H1 (cell line): ENCODE measurements at regions not wholly inside any gene's neighbourhood (a gene's known extent, or its start where the extent isn't known, plus 50 kb on each side); places are given as distances from the start of the nearest gene placed in this dataset.

Source experiments
- CTCF ChIA-PET: fragments of 300-600 bp; sonication (Branson Sonifier 250); formaldehyde crosslinking; loops from one replicate; lab custom pipeline; 2021; ENCODE audit not compliant: partially characterized antibody; lab: Charles Lee
- POLR2A ChIA-PET: fragments of 300-600 bp; sonication (Branson Sonifier 250); formaldehyde crosslinking; loops from one replicate; lab custom pipeline; 2021; ENCODE audit warnings: inconsistent platforms; ENCODE audit not compliant: partially characterized antibody; lab: Charles Lee
- DNase-seq, 2 experiments: peaks; one replicate each; pipeline versions ENCODE4 v3.0.0 to v3.0.0-alpha.2; 2010 to 2022; ENCODE audit warnings: low spot score in 2 of 2, low read depth in 1 of 2, mixed read lengths in 1 of 2
- FAIRE-seq: peaks from 2 replicates; lab custom pipeline; 2011; peaks lifted over from hg19 to GRCh38; lab: Jason Lieb, UNC
- H2AFZ ChIP-seq: 2 replicates; pipeline ENCODE4 v1.8.1; 2012; ENCODE audit warnings: low read length, inconsistent platforms
- H2AK5ac ChIP-seq: 2 replicates; pipeline ENCODE4 v1.6.1; 2013; ENCODE audit warnings: low read depth, low read length
- H2BK120ac ChIP-seq: replicated peaks from 2 replicates; pipeline ENCODE3; 2013; ENCODE audit warnings: low read depth, low read length, inconsistent platforms
- H2BK12ac ChIP-seq: 2 replicates; pipeline ENCODE4 v1.6.1; 2013; ENCODE audit warnings: low read depth, low read length
- H2BK15ac ChIP-seq: 2 replicates; pipeline ENCODE4 v1.6.1; 2013; ENCODE audit warnings: low read length
- H2BK20ac ChIP-seq: 2 replicates; pipeline ENCODE4 v1.6.1; 2013; ENCODE audit warnings: low read length
- H2BK5ac ChIP-seq: 2 replicates; pipeline ENCODE4 v1.6.1; 2013; ENCODE audit warnings: low read depth, low read length
- H3K14ac ChIP-seq: 2 replicates; pipeline ENCODE4 v1.6.1; 2013; ENCODE audit warnings: inconsistent platforms; ENCODE audit not compliant: insufficient read length
- H3K18ac ChIP-seq: 2 replicates; pipeline ENCODE4 v1.6.1; 2013; ENCODE audit warnings: low read length; ENCODE audit errors: extremely low read depth
- H3K23ac ChIP-seq: 2 replicates; pipeline ENCODE4 v1.6.1; 2013; ENCODE audit warnings: inconsistent platforms; ENCODE audit not compliant: insufficient read length
- H3K23me2 ChIP-seq: 2 replicates; pipeline ENCODE4 v1.6.1; 2013; ENCODE audit warnings: low read depth, low read length
- H3K27ac ChIP-seq: 2 replicates; pipeline ENCODE4 v1.6.1; 2011; ENCODE audit warnings: low read depth, low read length, inconsistent platforms
- H3K27me3 ChIP-seq, 4 experiments: replicated peaks in 1 of 4; 1 replicate in 1 of 4; 2 replicates in 3 of 4; pipeline versions ENCODE4 v1.6.1 to v1.8.1; 2011 to 2013; ENCODE audit warnings: low read length in 3 of 4, mild to moderate bottlenecking in 3 of 4, inconsistent platforms in 2 of 4, mixed read lengths in 2 of 4, moderate library complexity in 1 of 4; ENCODE audit not compliant: control insufficient read depth in 3 of 4, insufficient read depth in 3 of 4; ENCODE audit errors: extremely low read depth in 1 of 4
- H3K36me3 ChIP-seq, 4 experiments: 2 replicates each; pipeline versions ENCODE4 v1.6.1 to v1.8.1; 2011 to 2013; ENCODE audit warnings: mild to moderate bottlenecking in 4 of 4, low read length in 3 of 4, moderate library complexity in 2 of 4, control low read depth in 1 of 4, inconsistent platforms in 1 of 4; ENCODE audit not compliant: insufficient read depth in 4 of 4, control insufficient read depth in 2 of 4
- H3K4ac ChIP-seq: replicated peaks from 2 replicates; pipeline ENCODE3; 2013; ENCODE audit warnings: low read length, low read depth, mixed read lengths, inconsistent platforms; ENCODE audit not compliant: insufficient read length
- H3K4me1 ChIP-seq, 4 experiments: replicated peaks in 1 of 4; 1 replicate in 1 of 4; 2 replicates in 3 of 4; pipeline versions ENCODE4 v1.6.1 to v1.8.1; 2011 to 2013; ENCODE audit warnings: low read length in 3 of 4, inconsistent platforms in 2 of 4, mixed read lengths in 1 of 4; ENCODE audit not compliant: insufficient read depth in 4 of 4, control insufficient read depth in 3 of 4
- H3K4me2 ChIP-seq, 2 experiments: 2 replicates each; pipeline versions ENCODE4 v1.6.1 to v1.8.1; 2011 to 2013; ENCODE audit warnings: low read depth in 2 of 2, low read length in 2 of 2, control low read depth in 1 of 2, inconsistent platforms in 1 of 2, mild to moderate bottlenecking in 1 of 2; ENCODE audit not compliant: insufficient read depth in 1 of 2
- H3K4me3 ChIP-seq, 4 experiments: fragments of 200-600, 300-600 bp in 1 of 4; sonication (generic), shearing (Covaris generic), sonication (Bioruptor Twin) in 1 of 4; 2 replicates each; pipeline versions ENCODE4 v1.5.1 to v1.8.1; 2011 to 2016; ENCODE audit warnings: low read length in 4 of 4, low read depth in 3 of 4, control low read depth in 2 of 4, inconsistent platforms in 2 of 4, mild to moderate bottlenecking in 2 of 4, mixed read lengths in 1 of 4, moderate library complexity in 1 of 4; ENCODE audit not compliant: insufficient read depth in 2 of 4; ENCODE audit errors: extremely low read depth in 1 of 4
- H3K56ac ChIP-seq: replicated peaks from 2 replicates; pipeline ENCODE3; 2013; ENCODE audit warnings: low read depth, mild to moderate bottlenecking, mixed read lengths, low read length, inconsistent platforms; ENCODE audit not compliant: insufficient read length
- H3K79me1 ChIP-seq: 2 replicates; pipeline ENCODE4 v1.6.1; 2013; ENCODE audit warnings: low read depth, low read length, control low read depth
- H3K79me2 ChIP-seq, 2 experiments: 2 replicates each; pipeline versions ENCODE4 v1.6.1 to v1.8.1; 2012 to 2013; ENCODE audit warnings: low read length in 2 of 2, mild to moderate bottlenecking in 2 of 2, inconsistent platforms in 1 of 2; ENCODE audit not compliant: insufficient read depth in 2 of 2, control insufficient read depth in 1 of 2
- H3K9ac ChIP-seq, 4 experiments: replicated peaks in 1 of 4; 1 replicate in 1 of 4; 2 replicates in 3 of 4; pipeline versions ENCODE4 v1.6.1 to v1.8.1; 2011 to 2013; ENCODE audit warnings: low read depth in 3 of 4, low read length in 3 of 4, control low read depth in 2 of 4, mild to moderate bottlenecking in 2 of 4, moderate library complexity in 2 of 4, inconsistent platforms in 1 of 4; ENCODE audit errors: extremely low read depth in 1 of 4
- H3K9me3 ChIP-seq, 2 experiments: 2 replicates each; pipeline versions ENCODE4 v1.6.1 to v1.8.1; 2012 to 2013; ENCODE audit warnings: mild to moderate bottlenecking in 2 of 2, moderate library complexity in 2 of 2, control low read depth in 1 of 2, inconsistent platforms in 1 of 2, low read depth in 1 of 2, low read length in 1 of 2, mixed read lengths in 1 of 2; ENCODE audit not compliant: insufficient read depth in 2 of 2
- H4K20me1 ChIP-seq, 2 experiments: replicated peaks in 1 of 2; 2 replicates each; pipeline versions ENCODE3 to v1.8.1; 2011 to 2013; ENCODE audit warnings: inconsistent platforms in 2 of 2, low read length in 2 of 2, mild to moderate bottlenecking in 1 of 2; ENCODE audit not compliant: insufficient read depth in 2 of 2, control insufficient read depth in 1 of 2
- H4K5ac ChIP-seq: 2 replicates; pipeline ENCODE4 v1.6.1; 2013; ENCODE audit warnings: low read length, low read depth, mixed read lengths, inconsistent platforms; ENCODE audit not compliant: insufficient read length
- H4K8ac ChIP-seq: 2 replicates; pipeline ENCODE4 v1.8.0; 2013; ENCODE audit warnings: mild to moderate bottlenecking, moderate library complexity, low read length, inconsistent platforms; ENCODE audit not compliant: insufficient read depth; ENCODE audit errors: extremely low read depth
- H4K91ac ChIP-seq: replicated peaks from 2 replicates; pipeline ENCODE3; 2013; ENCODE audit warnings: low read length, mixed read lengths, inconsistent platforms; ENCODE audit not compliant: insufficient read length
- CEBPB ChIP-seq: IDR thresholded peaks from 2 replicates; pipeline ENCODE4 v1.6.1; 2012; ENCODE audit warnings: low read depth, low read length
- POU5F1 ChIP-seq: IDR thresholded peaks from 2 replicates; pipeline ENCODE4 v1.6.1; 2011; ENCODE audit warnings: low read depth, mild to moderate bottlenecking, low read length, moderate library complexity
- SIN3A ChIP-seq, 2 experiments: IDR thresholded peaks in 1 of 2; conservative IDR thresholded peaks in 1 of 2; 2 replicates each; pipeline ENCODE4 v1.6.1; 2011 to 2012; ENCODE audit warnings: low read length in 2 of 2, improper control_type of control experiment in 1 of 2, low read depth in 1 of 2, mild to moderate bottlenecking in 1 of 2
- SRF ChIP-seq: IDR thresholded peaks from 2 replicates; pipeline ENCODE4 v1.6.1; 2011; ENCODE audit warnings: mild to moderate bottlenecking, low read depth, low read length, moderate library complexity
- WGBS, 2 experiments: shearing (Covaris generic) in 1 of 2; methylation state at CpG; one replicate each; pipeline versions ENCODE4 v1.1.6 to v1.1.7; 2013 to 2015; ENCODE audit warnings: low lambda C conversion rate in 2 of 2, mixed read lengths in 2 of 2, inconsistent platforms in 1 of 2, low coverage in 1 of 2, missing lambda C conversion rate in 1 of 2; ENCODE audit not compliant: insufficient replicate concordance in 2 of 2, insufficient coverage in 1 of 2, insufficient read length in 1 of 2; ENCODE audit errors: extremely low coverage in 1 of 2, missing lambda C conversion rate in 1 of 2; 5-methylcytosine and 5-hydroxymethylcytosine counted together
- TF ChIP-seq, protein P1 (sequence below): IDR thresholded peaks from 2 replicates; pipeline ENCODE4 v1.6.1; 2012; ENCODE audit warnings: inconsistent platforms
- TF ChIP-seq, protein P2 (sequence below), 3 experiments: IDR thresholded peaks; 1 replicate in 2 of 3; 2 replicates in 1 of 3; pipeline versions ENCODE4 v1.5.1 to v1.6.1; 2011; ENCODE audit warnings: low read length in 3 of 3, mild to moderate bottlenecking in 3 of 3, inconsistent platforms in 2 of 3, low read depth in 1 of 3, moderate library complexity in 1 of 3; ENCODE audit not compliant: insufficient read depth in 1 of 3; ENCODE audit errors: control extremely low read depth in 1 of 3

DNA sequence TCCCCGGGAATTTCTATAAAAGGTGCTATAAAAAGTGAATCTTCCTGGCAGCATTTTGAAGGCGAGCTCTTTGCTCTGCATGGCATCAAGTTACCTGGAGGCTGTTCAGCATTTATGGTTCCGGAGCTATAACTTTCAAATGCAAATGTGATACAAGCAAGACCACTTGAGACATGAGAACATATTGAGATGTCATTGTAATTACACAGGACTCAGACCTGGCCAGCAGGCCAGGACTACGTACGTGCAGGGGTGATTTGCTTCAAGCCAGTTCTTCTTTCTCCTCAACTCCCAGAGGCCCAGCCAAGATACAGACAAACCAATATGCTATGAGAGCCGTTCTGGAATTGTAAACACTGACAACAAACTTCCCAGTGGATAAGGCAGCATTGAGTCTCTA is 227.4 kb upstream of the FAT3 start:
- FAIRE-seq (no peak), DNase-seq (no peak)
- H2BK5ac ChIP-seq = no peak overlapping the region
- no peak overlapping the region for H3K18ac ChIP-seq
- WGBS, 2 experiments = 79% methylated on average over 6 of the region's 6 CpGs; no CpG with 5 or more reads in 1 of the 2 experiments
- H2AFZ ChIP-seq = no peak overlapping the region
- no peak overlapping the region for H2BK12ac ChIP-seq
- no peaks in the 10 kb centered on the region for H3K79me1 ChIP-seq
- H4K20me1 ChIP-seq = no peaks in the 10 kb centered on the region
- no peak overlapping the region for H3K9ac ChIP-seq
- H3K4me3 ChIP-seq = no peak overlapping the region
- no peaks in the 10 kb centered on the region for H3K36me3 ChIP-seq
- H3K79me2 ChIP-seq = no peaks in the 10 kb centered on the region
- no peak overlapping the region for H2AK5ac ChIP-seq
- no peak overlapping the region for H4K5ac ChIP-seq
- no peaks in the 10 kb centered on the region for H3K9me3 ChIP-seq
- H2BK15ac ChIP-seq = no peak overlapping the region
- H2BK120ac ChIP-seq = no peak overlapping the region
- ChIA-PET POLR2A (no interaction called here), CTCF (no interaction called here)
- no peaks in the 10 kb centered on the region for H3K4me1 ChIP-seq
- H3K4ac ChIP-seq = no peak overlapping the region
- H3K23ac ChIP-seq = no peak overlapping the region
- no peak overlapping the region for H4K8ac ChIP-seq
- H3K27ac ChIP-seq = no peak overlapping the region
- no peaks in the 10 kb centered on the region for H3K23me2 ChIP-seq
- H3K56ac ChIP-seq = no peak overlapping the region
- no peaks in the 10 kb centered on the region for H3K27me3 ChIP-seq
- H4K91ac ChIP-seq = no peak overlapping the region
- no peak overlapping the region for H3K14ac ChIP-seq
- H2BK20ac ChIP-seq = no peak overlapping the region
- no peak overlapping the region for H3K4me2 ChIP-seq
- TF ChIP-seq CEBPB (no peak), SRF (no peak), SIN3A (conservative IDR thresholded peaks at IDR 0.05 in 1 of 2, IDR thresholded peaks at IDR 0.05 in 1 of 2; ENCODE audit: low read depth in 1 of 2, low read length in 2 of 2) (no peak), POU5F1 (no peak)
- TF ChIP-seq, protein P1, sequence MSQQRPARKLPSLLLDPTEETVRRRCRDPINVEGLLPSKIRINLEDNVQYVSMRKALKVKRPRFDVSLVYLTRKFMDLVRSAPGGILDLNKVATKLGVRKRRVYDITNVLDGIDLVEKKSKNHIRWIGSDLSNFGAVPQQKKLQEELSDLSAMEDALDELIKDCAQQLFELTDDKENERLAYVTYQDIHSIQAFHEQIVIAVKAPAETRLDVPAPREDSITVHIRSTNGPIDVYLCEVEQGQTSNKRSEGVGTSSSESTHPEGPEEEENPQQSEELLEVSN = no peak
- TF ChIP-seq, protein P2, sequence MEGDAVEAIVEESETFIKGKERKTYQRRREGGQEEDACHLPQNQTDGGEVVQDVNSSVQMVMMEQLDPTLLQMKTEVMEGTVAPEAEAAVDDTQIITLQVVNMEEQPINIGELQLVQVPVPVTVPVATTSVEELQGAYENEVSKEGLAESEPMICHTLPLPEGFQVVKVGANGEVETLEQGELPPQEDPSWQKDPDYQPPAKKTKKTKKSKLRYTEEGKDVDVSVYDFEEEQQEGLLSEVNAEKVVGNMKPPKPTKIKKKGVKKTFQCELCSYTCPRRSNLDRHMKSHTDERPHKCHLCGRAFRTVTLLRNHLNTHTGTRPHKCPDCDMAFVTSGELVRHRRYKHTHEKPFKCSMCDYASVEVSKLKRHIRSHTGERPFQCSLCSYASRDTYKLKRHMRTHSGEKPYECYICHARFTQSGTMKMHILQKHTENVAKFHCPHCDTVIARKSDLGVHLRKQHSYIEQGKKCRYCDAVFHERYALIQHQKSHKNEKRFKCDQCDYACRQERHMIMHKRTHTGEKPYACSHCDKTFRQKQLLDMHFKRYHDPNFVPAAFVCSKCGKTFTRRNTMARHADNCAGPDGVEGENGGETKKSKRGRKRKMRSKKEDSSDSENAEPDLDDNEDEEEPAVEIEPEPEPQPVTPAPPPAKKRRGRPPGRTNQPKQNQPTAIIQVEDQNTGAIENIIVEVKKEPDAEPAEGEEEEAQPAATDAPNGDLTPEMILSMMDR (IDR thresholded peaks at IDR 0.05; ENCODE audit: control extremely low read depth in 1 of 3, insufficient read depth in 1 of 3, low read depth in 1 of 3, low read length in 3 of 3) = no peak
